GM10266 (cell line): ENCODE measurements at regions not wholly inside any gene's neighbourhood (a gene's known extent, or its start where the extent isn't known, plus 50 kb on each side); places are given as distances from the start of the nearest gene placed in this dataset.

Source experiments
- DNase-seq: peaks from one replicate; pipeline ENCODE4 v3.0.0; 2012; ENCODE audit errors: extremely low spot score
- CTCF ChIP-seq: IDR thresholded peaks from 2 replicates; pipeline ENCODE4 v1.5.1; 2012; ENCODE audit warnings: mild to moderate bottlenecking, low read depth; ENCODE audit not compliant: control insufficient read depth, insufficient read depth; ENCODE audit errors: missing control alignments

- no peak for TF ChIP-seq CTCF
- DNase-seq: no peak
These were observed 92.8 kb upstream of the TMCC3 start for GRCh38 chr12:94743174-94743573.

- no peak for DNase-seq
- TF ChIP-seq CTCF: no peak
These were observed 90.4 kb upstream of the TMCC3 start for GRCh38 chr12:94740601-94741362.

DNA sequence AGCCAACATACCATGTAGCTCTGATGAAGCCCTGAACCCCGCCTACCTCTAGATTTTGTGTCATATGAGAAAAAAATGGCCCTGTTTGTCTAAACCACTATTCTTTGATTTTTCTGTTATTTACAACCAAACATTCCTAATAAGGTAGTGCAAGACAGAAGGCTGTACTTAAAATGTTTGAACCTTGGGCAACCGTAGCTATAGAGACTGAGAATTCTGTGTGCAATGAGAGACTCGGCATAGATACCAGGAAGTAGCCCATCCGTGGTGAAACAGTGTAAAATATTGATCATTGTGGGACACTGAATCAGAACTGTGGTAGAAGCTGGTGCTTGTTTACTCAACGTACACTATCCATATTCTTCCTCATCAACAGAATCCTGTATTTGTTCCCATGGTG, 86.5 kb upstream of the TMCC3 start:
- TF ChIP-seq CTCF: no peak
- DNase-seq: no peak

GRCh38 chr12:94736004-94736403, 85.6 kb upstream of the TMCC3 start:
- DNase-seq: no peak
- TF ChIP-seq CTCF: no peak

DNA sequence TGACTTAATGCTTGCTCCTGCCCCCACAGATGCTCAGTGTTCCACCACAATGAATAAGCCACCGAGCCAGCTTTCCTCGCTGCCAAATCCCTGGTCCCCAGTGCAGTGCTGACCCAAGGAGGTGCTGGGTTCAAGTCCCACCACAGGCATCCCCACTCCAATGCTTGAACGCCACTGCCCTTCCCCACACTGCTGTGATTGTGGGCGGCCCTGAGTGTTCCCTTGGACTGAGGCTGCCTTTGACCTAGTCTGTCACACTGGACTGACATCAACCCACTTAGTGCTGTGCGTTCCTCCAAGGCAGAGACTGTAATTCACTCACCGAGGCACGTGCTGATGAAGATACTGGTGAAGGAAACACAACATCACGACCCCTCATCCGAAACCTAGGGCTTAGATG, 83.4 kb upstream of the TMCC3 start:
- no peak for TF ChIP-seq CTCF
- DNase-seq: no peak

DNA sequence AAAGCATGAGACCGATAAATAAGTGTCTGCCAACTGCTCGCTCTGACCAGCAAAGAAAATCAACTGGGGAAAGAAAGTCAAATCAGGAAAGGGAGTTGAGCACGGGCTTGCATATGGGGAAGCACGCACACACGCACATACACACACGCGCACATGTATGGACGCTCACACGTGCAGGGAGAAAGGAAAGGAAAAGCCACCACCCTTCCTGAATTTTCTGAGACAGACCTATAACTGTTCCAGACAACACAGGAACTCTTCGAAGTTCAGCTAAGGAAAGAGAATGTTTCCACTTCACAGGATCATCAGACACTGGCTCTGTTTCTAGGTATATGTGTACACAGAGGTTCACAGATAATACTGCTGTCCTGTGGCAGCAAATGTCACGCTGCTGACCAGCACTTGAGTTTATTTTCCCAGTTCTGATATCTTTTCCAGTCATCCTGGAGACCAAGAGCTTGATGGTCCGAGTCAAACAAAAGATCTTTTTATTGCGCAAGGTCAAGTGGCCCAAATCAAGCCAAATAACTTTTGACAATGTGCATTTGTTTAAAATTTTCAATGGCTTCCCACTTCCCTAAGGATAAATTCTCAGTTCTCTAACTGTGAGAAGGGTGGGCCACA, 82.1 kb upstream of the TMCC3 start:
- TF ChIP-seq CTCF: no peak
- DNase-seq: no peak

- no peak for DNase-seq
- no peak for TF ChIP-seq CTCF
These were observed 81.5 kb upstream of the TMCC3 start for GRCh38 chr12:94731733-94732360.
